ENCODE measurements at regions not wholly inside any gene's neighbourhood (a gene's known extent, or its start where the extent isn't known, plus 50 kb on each side); places are given as distances from the start of the nearest gene placed in this dataset.
A peak's percentile ranks its signal among the peaks of the same experiment; 100 is the strongest.

GRCh38 chr6:165846123-165846966 is 183.3 kb upstream of the PDE10A start:
- H3K9me1 ChIP-seq (replicated peaks; ENCODE audit: control insufficient read depth, extremely low read depth, insufficient read depth, low read length): no peaks in the 10 kb centered on the region
- H4K20me1 ChIP-seq (replicated peaks; ENCODE audit: control insufficient read depth, extremely low read depth, insufficient read depth, low read length): no peaks in the 10 kb centered on the region
- no peak overlapping the region for H3K4me2 ChIP-seq (ENCODE audit: insufficient read depth, low read length)
- peaks cover 0 to 2% of the 10 kb centered on the region in 2 experiments for H3K27me3 ChIP-seq (ENCODE audit: control insufficient read depth in 2 of 2, insufficient read depth in 2 of 2, low read length in 2 of 2)
- H3K4me3 ChIP-seq (replicated peaks in 1 of 3; ENCODE audit: insufficient read depth in 1 of 3, low read depth in 1 of 3, low read length in 3 of 3): no peak overlapping the region
- intact Hi-C loops (cut with micrococcal nuclease) (no loop called here), dilution Hi-C loops (cut with MboI; ENCODE audit: extremely low pct_ligation_motif_present, low sequenced_read_pairs) (no loop called here)
- H3K4me1 ChIP-seq (ENCODE audit: control insufficient read depth, extremely low read depth, insufficient read depth, low read length): no peaks in the 10 kb centered on the region
- no peak overlapping the region for H2AFZ ChIP-seq (ENCODE audit: low read depth, low read length)
- H3K9me3 ChIP-seq (replicated peaks; ENCODE audit: control insufficient read depth, insufficient read depth, low read length): no peaks in the 10 kb centered on the region
- ChIA-PET CTCF (interaction anchor here (0.9 to 4.5 kb wide), 4 partner anchors 13 to 406 kb away, joined by 3 to 42 read pairs (median 12); no protein-coding TSS in a partner anchor), POLR2A (no interaction called here)
- no peak overlapping the region for H3K27ac ChIP-seq (ENCODE audit: insufficient read depth, low read depth, low read length)
- DNase-seq (ENCODE audit: low read depth, low spot score) (no peak), FAIRE-seq (no peak)
- BruUV-seq (replicated peaks): no TSS peak
- H3K9ac ChIP-seq (replicated peaks; ENCODE audit: extremely low read depth, insufficient read depth, low read length): no peak overlapping the region
- H3K79me2 ChIP-seq (ENCODE audit: control insufficient read depth, insufficient read depth, low read length): no peaks in the 10 kb centered on the region
- no peaks in the 10 kb centered on the region for H3K36me3 ChIP-seq (ENCODE audit: control insufficient read depth in 2 of 2, extremely low read depth in 1 of 2, insufficient read depth in 2 of 2, low read length in 2 of 2)
- TF ChIP-seq JUN (IDR thresholded peaks at IDR 0.05; ENCODE audit: borderline replicate concordance, insufficient read depth, insufficient read length, low read depth) (no peak), EZH2 (IDR thresholded peaks at IDR 0.05; ENCODE audit: borderline replicate concordance, low read depth, low read length, severe bottlenecking) (no peak), POLR2AphosphoS5 (IDR thresholded peaks at IDR 0.05; ENCODE audit: insufficient read depth, low read depth, low read length) (no peak)

GRCh38 chr6:165845493-165845892 is 182.5 kb upstream of the PDE10A start:
- ChIA-PET POLR2A (no interaction called here), CTCF (interaction anchor here (2.3 to 4.5 kb wide), 3 partner anchors 14 to 405 kb away, joined by 4 to 42 read pairs (median 19); no protein-coding TSS in a partner anchor)
- Histone ChIP-seq H3K79me2 (ENCODE audit: control insufficient read depth, insufficient read depth, low read length) (no peaks in the 10 kb centered on the region), H3K27ac (ENCODE audit: insufficient read depth, low read depth, low read length) (no peak overlapping the region), H3K4me3 (replicated peaks in 1 of 3; ENCODE audit: insufficient read depth in 1 of 3, low read depth in 1 of 3, low read length in 3 of 3) (no peak overlapping the region), H3K9ac (replicated peaks; ENCODE audit: extremely low read depth, insufficient read depth, low read length) (no peak overlapping the region), H3K4me1 (ENCODE audit: control insufficient read depth, extremely low read depth, insufficient read depth, low read length) (no peaks in the 10 kb centered on the region), H2AFZ (ENCODE audit: low read depth, low read length) (no peak overlapping the region), H3K4me2 (ENCODE audit: insufficient read depth, low read length) (no peak overlapping the region), H3K9me1 (replicated peaks; ENCODE audit: control insufficient read depth, extremely low read depth, insufficient read depth, low read length) (no peaks in the 10 kb centered on the region), H3K9me3 (replicated peaks; ENCODE audit: control insufficient read depth, insufficient read depth, low read length) (no peaks in the 10 kb centered on the region), H3K36me3 (ENCODE audit: control insufficient read depth in 2 of 2, extremely low read depth in 1 of 2, insufficient read depth in 2 of 2, low read length in 2 of 2) (no peaks in the 10 kb centered on the region), H4K20me1 (replicated peaks; ENCODE audit: control insufficient read depth, extremely low read depth, insufficient read depth, low read length) (no peaks in the 10 kb centered on the region), H3K27me3 (ENCODE audit: control insufficient read depth in 2 of 2, insufficient read depth in 2 of 2, low read length in 2 of 2) (peaks cover 0 to 2% of the 10 kb centered on the region in 2 experiments)
- dilution Hi-C loops (cut with MboI; ENCODE audit: extremely low pct_ligation_motif_present, low sequenced_read_pairs) (no loop called here), intact Hi-C loops (cut with micrococcal nuclease) (no loop called here)
- DNase-seq (ENCODE audit: low read depth, low spot score): peak; percentile 6
- BruUV-seq (replicated peaks): no TSS peak
- no peak for TF ChIP-seq JUN (IDR thresholded peaks at IDR 0.05; ENCODE audit: borderline replicate concordance, insufficient read depth, insufficient read length, low read depth)
- no peak for TF ChIP-seq MAX (IDR thresholded peaks at IDR 0.05; ENCODE audit: insufficient read depth, insufficient read length)
- no peak for TF ChIP-seq POLR2A (IDR thresholded peaks at IDR 0.05; ENCODE audit: low read depth, low read length)
- no peak for TF ChIP-seq GATA2 (IDR thresholded peaks at IDR 0.05; ENCODE audit: insufficient read depth, insufficient read length, low read depth, low read length)
- no peak for TF ChIP-seq CTCF (IDR thresholded peaks at IDR 0.05; ENCODE audit: extremely low read depth in 1 of 2, insufficient read depth in 1 of 2, low read depth in 1 of 2, low read length in 2 of 2)
- TF ChIP-seq FOS (IDR thresholded peaks at IDR 0.05; ENCODE audit: borderline replicate concordance, insufficient read depth, low read length): no peak
- TF ChIP-seq EZH2 (IDR thresholded peaks at IDR 0.05; ENCODE audit: borderline replicate concordance, low read depth, low read length, severe bottlenecking): no peak
- no peak for TF ChIP-seq MYC (IDR thresholded peaks at IDR 0.05; ENCODE audit: low read depth, low read length)
- no peak for TF ChIP-seq POLR2AphosphoS5 (IDR thresholded peaks at IDR 0.05; ENCODE audit: insufficient read depth, low read depth, low read length)
- FAIRE-seq: no peak

Data from endothelial cell of umbilical vein (primary cell).